ENCODE measurements at regions not wholly inside any gene's neighbourhood (a gene's known extent, or its start where the extent isn't known, plus 50 kb on each side); places are given as distances from the start of the nearest gene placed in this dataset.
"Not testable (repeated sequence)": the region's sequence is repeated elsewhere in the genome, so short reads cannot be mapped to it uniquely, and the experiment has no call there.

- DNase-seq: no peak
Measured at GRCh38 chr4:72935462-72935861, 134.1 kb downstream of the COX18 start.

DNA sequence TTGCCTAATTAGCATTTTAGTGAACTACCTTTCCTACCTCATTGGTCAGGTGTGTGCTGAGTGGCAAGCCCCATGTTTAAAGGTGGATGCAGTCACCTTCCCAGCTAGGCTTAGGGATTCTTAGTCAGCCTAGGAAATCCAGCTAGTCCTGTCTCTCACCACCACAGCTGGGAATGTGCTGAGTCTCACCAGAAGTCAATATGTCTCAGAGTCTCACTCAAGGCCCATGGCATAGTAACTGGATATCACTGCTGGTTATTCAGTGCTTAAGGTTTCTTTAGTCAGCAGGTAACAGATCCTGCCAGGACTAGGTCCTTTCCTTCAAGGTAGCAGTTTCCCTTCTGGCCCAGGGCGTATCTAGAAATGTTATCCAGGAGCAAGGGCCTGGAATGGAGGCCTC, 136.5 kb downstream of the COX18 start:
- no peak for DNase-seq

- no peak for DNase-seq
Measured at GRCh38 chr4:72931346-72931745, 138.2 kb downstream of the COX18 start.

DNA sequence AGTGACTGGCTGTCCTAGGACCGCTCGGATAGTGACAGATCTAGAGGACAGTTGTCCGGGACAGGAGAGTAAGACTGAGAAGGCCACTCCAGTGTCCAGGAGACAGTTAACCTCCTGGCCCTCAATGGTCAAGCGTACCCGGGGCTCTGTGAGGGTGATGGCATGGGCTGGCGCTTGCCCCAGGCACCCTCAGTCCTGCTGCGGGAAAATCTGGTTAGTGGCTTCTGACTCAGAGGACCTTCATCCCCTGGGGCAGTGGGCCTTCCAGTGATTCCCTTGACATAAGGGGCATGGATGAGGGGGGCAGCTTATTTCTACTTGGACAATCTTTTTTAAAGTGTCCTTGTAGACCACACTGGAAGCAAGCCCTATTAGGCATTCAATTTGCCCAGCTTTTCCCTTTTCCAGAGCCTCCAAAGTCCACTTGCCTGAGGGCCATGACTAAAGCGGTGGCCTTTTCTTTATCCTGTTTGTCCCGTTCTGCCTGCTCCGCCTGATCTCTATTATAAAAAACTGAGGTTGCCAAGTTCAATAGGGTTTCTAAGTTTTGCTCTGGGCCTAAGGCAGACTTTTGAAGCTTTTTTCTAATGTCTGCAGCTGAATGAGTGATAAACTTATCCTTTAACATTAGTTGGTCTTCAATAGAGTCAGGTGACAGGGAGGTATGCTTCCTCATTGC, 139.8 kb downstream of the COX18 start:
- not testable (repeated sequence) for DNase-seq

- DNase-seq: no peak
Measured at GRCh38 chr4:72924814-72925213, 144.7 kb downstream of the COX18 start.

- no peak for DNase-seq
Measured at GRCh38 chr4:72919937-72920336, 149.6 kb downstream of the COX18 start.

DNA sequence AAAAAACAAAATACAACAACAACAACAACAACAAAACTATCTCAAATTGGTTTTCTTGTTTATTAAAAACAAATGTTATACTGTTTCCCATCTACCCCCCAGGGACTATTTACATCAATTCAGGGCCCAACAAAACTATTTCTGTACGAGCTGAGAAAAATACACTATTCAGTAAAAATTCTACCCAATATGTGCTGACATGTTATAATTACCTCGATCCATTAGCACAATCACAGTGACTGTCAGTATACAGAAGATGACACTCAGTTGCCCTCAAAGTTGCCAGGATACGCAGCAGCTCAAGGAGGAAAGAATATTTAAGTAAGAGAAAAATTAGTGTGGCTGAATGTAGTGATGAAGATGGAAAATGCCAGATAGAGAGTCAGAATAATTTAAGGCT, 150.1 kb downstream of the COX18 start:
- DNase-seq: no peak

- no peak for DNase-seq
Measured at GRCh38 chr4:72918362-72918761, 151.2 kb downstream of the COX18 start.

DNA sequence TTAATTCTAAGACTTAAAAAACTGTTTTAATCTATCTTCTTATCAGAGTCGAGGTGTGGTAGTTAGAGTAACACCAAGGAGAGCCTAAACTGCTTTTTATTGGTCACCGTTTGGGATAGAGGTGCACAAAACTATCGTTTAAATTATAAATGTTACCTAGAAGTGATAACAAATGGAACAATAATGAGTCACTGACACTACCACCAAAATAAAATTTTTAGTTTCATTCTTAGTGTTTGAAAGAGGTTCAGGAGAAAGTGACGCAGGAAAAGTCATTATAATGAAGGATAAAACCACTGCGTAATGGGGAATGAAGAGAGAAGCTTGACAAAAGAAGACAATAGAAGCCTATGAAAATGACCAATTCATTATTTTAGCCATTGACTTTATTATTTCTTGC, 158.2 kb downstream of the COX18 start:
- no peak for DNase-seq

DNA sequence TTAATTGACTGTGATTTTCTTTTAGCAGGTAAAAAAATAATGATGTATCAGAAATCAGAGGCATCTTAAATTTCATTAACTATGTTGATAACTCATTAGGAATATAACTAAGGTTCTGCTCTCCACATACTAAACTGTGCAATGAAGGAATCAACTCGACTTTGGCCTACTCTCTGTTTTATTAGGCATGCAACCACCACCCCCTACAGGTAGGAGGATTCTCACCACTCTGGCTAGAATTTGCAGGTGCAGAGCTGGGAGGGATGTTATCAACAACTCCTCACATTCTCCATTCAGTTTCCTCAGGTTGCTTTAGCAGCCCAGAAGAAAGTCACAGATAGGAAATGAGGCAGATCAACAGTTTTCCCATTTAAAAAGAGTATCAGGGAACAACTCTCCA, 160.1 kb downstream of the COX18 start:
- DNase-seq: no peak

DNA sequence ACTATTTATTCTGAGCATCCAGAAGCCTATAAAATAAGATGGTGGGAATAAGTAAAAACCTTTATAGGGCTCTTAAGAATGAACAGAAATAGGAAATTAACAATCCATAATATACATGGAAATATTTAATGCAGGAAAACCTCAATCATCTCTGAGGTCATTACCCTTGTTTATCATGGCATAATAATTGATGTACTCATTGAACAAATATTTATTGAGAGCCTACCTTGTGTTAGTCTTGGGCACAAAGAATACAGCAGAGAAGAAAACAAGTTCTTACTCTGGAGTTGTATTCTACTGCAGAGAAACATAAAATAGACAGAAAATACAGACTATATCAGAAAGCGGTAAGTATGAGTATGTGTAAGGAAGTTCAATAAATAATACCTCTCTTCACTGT, 167.2 kb downstream of the COX18 start:
- DNase-seq: no peak

DNA sequence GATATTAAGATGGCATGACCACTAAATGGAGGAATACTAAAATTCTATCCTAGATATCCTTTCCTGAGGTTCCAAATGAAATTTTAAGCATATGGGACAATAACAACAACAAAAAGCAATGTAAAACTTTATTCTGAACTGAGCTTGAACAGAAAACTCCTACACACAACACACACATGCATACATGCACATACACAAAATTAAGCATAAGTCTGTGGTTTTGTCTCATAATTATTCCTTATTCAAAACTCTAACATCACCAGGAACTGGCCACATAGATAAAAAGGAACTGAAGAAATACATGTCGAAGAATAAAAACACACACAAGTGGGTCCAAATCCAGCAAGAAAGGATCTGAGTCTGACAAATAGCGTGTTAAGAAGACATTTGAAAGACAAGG, 168.0 kb downstream of the COX18 start:
- DNase-seq: no peak

GRCh38 chr4:72900952-72901351, 168.6 kb downstream of the COX18 start:
- no peak for DNase-seq

DNA sequence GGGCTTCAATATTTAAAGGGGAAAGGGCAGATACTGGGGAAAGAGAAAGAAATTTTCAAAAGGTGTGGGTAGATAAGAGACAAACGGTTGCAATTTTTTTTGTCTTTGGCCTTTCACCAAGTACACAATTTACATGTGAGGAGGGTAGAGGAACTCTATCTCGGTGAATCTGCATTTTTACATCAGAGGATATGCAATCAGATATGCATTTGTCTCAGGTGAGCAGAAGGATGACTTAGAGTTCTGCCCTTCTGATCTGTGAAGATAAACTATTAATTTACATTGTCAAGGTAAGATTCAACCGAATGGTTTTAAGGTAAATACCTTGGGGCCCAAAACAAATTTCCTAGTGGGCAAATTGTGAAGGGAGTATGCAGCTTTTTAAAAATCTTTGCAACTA, 169.9 kb downstream of the COX18 start:
- DNase-seq: no peak

DNA sequence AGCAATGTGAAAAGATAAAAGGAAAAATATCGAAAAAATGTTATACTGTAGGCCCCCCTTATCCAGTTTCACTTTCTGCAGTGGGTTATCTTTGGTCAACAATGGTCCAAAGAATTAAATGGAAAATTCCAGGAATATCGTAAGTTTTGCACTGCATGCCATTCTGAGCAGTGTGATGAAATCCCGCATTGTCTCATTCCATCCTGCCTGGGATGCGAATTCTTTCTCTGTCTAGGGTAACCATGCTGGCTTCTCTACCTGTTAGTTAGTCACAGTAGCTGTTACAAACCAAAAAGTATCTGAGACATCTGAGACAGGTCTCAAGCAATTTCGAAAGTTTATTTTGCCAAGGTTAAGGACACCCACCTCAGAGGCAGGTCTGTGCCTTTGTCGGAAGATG, 170.3 kb downstream of the COX18 start:
- no peak for DNase-seq

GRCh38 chr4:72896515-72896914, 173.0 kb downstream of the COX18 start:
- DNase-seq: no peak

DNA sequence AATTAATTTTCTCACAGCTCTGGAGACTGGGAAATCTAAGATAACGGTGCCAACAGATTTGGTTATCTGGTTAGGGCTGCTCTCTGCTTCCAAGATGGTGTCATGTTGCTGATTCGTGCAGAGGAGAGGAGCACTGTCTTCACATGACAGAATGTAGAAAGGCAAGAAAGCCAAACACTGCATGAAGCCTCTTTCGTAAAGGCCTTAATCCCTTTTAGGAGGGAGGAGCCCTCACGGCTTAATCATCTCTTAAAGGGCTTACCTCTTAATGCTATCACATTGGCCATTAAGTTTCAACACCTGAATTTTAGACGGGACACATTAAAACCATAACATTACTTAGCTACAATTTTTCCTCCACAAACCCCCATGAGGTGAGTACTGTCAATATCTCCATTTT, 174.1 kb downstream of the COX18 start:
- DNase-seq: no peak

DNA sequence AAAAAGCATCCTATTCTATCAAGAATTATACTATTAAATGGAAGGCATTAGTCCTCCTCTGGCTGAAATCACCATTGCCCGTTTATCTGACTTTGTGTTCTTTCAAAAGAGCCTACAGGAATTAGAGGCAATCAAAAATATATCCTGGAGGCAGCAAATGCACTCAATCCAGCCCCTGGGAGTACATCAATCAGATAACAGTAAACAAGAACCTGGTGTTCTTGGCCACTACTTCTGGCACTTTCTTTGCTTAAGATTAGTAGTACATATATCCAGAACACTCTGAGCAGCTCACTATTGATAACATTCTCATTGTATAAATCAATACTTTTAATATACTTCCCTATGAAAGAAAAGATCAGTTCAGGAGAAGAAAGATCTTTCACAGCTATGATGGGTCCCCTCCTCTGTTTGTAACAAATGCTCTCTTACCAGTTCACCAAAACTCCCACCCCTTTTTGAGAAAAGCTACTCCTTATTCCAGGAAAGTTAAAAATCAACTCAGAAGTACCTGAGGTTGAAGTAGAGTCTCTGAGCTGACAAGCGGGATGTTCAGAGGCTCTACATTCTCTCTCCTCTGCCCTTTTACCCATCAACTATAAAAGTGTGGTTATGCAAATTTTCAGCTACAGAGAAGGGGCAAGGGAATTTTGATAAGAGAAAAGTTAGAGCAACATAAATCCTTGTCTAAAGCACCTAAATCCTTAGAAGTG, 176.0 kb downstream of the COX18 start:
- DNase-seq: no peak

- no peak for DNase-seq
Measured at GRCh38 chr4:72888331-72888730, 181.2 kb downstream of the COX18 start.

DNA sequence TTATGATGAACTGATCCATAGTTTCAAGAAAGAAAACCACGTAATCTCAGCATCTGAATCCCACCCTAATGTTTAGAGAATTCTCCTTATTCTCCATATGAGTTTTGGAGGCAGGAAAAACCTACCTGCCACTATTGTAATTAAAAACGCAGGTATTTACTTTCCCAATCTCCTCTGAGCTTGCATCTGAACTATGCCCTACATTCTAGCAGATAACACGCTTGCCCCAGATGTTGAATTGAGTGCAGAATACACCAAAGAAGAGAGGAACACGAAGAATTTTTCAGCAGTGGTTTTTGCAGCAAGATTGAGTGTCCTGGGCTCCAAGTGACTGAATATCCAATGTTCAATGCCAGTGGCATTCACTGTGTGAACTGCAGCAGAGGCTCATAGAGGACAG, 182.4 kb downstream of the COX18 start:
- DNase-seq: no peak

DNA sequence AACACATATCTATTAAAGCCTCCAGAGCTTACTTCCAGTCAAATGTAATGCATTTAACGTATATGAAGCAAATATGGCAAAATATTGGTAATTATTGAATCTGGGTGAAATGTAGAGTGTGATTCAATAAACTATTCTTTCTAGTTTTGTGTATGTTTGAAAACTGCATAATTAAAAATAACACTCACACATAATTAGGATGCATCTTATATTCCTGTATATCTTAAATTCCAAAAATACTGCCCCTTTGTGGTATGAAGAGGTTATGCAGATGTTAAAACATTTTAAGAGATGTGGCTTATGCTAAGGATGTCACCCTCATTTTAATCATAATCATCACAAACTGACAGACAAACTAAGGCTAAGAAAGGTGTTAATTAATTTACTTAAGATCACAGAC, 182.9 kb downstream of the COX18 start:
- no peak for DNase-seq

DNA sequence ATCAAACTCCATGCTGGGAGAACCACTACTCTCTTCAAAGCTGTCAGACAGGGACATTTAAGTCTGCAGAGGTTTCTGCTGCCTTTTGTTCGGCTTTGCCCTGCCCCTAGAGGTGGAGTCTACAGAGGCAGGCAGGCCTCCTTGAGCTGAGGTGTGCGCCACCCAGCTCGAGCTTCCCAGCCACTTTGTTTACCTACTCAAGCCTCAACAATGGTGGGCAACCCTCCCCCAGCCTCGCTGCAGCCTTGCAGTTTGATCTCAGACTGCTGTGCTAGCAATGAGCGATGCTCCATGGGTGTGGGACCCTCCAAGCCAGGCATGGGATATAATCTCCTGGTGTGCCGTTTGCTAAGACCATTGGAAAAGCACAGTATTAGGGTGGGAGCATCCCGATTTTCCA, 185.3 kb downstream of the COX18 start:
- DNase-seq: not testable (repeated sequence)

- no peak for DNase-seq
Measured at GRCh38 chr4:72876946-72877345, 192.6 kb downstream of the COX18 start.

DNA sequence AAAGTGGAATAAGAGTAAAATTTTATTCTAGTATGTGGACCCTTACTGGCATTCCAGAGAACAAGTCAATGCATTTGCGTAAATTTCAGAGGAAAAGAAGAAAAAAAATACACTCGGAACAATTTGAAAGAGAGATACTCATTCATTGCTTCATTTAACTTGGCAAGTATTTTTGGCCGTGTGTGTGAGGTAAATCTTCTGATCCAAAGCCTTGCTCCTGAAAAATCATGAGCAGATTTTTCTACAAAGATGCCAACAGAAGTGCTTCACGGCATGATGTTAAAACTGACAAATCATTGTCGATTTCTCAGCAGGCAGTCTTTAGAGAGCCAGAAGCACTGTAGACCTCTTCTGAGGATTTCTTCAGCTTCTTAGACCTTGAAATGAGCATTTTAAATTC, 194.0 kb downstream of the COX18 start:
- DNase-seq: no peak

DNA sequence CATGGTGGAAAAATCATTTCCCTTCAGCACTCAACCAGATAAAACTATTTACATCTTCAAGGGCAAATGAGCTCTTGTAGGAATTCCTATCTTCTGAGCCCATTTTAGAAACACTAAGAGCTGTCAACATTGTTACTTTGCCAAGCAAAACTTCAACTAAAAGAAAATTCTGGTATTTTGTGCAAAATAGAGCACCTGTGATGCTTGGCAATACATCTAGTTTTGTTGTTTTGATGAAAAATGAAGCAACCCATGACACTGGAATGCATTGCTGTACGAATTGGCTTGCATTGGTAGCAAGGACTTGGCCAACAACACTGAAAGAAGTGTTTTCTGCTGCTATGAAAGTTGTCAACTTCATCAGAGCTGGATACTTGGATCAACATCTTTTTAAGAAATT, 194.4 kb downstream of the COX18 start:
- no peak for DNase-seq

All from CD4-positive, alpha-beta T cell treated with Interleukin-17A for 4 hours (primary cell).